ENCODE measurements at regions not wholly inside any gene's neighbourhood (a gene's known extent, or its start where the extent isn't known, plus 50 kb on each side); places are given as distances from the start of the nearest gene placed in this dataset.
"Not testable (repeated sequence)": the region's sequence is repeated elsewhere in the genome, so short reads cannot be mapped to it uniquely, and the experiment has no call there.

- Histone ChIP-seq H3K4me3 (no peak overlapping the region), H3K27me3 (no peaks in the 10 kb centered on the region), H3K9me3 (no peaks in the 10 kb centered on the region), H3K36me3 (no peaks in the 10 kb centered on the region), H3K4me1 (no peaks in the 10 kb centered on the region), H3K27ac (no peak overlapping the region)
- DNase-seq (ENCODE audit: low spot score): no peak
- TF ChIP-seq CTCF (IDR thresholded peaks at IDR 0.05): no peak
Measured at GRCh38 chr13:21913010-21913409, 242.1 kb downstream of the FGF9 start.

DNA sequence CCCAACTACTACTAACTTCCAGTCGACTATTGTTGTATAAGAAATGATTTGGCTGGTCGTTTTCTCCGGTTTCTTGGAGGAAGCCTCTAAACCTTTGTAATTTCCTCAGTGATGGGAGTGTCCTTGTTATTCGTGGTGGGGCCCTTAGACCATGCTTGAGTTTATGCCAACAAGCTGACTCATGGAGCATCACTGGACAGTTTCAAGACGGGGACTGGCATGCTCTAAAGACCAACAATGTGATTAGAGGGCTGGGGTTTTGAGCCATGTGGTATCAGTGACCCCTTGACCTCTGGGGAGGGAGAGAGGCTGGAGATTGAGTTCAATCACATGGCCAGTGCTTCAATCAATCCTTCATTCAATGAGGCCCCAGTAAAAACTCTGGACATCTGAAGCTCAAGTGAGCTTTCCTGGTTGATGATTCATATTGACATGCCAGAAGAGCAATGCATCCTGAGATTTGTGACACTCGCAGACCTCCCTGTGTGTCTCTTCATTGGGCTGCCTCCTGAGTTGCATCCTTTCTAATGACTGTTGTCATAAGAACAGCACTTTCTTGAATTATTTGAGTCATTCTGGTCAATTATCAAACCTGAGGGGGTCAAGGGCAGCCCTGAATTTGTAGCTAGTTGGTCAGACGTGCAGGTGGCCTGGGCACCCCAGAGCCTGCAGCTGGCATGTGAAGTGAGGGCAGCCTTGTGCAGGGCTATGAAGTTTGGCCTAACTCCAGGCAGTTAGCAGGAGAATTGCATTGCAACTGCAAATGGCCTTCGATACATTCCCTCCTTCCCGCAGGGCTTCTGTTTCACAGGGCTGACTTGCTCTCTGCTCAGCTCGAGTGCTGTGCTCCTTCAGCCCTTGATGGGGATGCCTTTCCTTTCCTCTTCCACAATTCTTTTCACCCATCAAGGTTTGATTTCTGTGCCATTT lies 246.5 kb downstream of the FGF9 start:
- TF ChIP-seq CTCF (IDR thresholded peaks at IDR 0.05): no peak

GRCh38 chr13:21920802-21921201 lies 249.9 kb downstream of the FGF9 start:
- DNase-seq (ENCODE audit: low spot score); H3K36me3 ChIP-seq; H3K27me3 ChIP-seq; H3K9me3 ChIP-seq; H3K27ac ChIP-seq; H3K4me3 ChIP-seq; H3K4me1 ChIP-seq: not testable (repeated sequence)

More for the DNA sequence above, 246.5 kb downstream of the FGF9 start:
- no peaks in the 10 kb centered on the region for H3K4me1 ChIP-seq
- H3K27ac ChIP-seq: no peak overlapping the region
- no peak overlapping the region for H3K4me3 ChIP-seq
- no peaks in the 10 kb centered on the region for H3K36me3 ChIP-seq
- DNase-seq (ENCODE audit: low spot score): no peak
- no peaks in the 10 kb centered on the region for H3K9me3 ChIP-seq
- H3K27me3 ChIP-seq: no peaks in the 10 kb centered on the region

DNA sequence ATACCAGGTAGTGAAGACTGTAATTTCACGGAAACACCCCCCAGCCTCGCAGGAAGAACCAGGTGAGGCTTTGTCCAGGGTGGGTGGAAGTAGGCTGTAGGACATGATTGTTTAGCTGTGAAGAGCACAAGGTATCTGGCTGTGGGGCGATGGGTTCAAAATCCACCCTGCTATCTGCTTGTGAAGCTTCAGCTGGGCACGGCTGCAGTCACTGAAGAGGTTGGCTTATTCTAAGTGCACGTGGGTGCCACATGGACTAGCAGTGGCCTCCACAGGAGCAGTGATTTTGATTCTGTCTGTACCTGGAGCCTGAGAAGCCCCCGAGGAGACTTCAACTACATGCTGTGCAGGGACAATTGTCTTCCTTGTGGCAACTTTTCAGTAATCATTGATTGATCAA lies 254.1 kb downstream of the FGF9 start:
- Histone ChIP-seq H3K4me3 (no peak overlapping the region), H3K27ac (no peak overlapping the region), H3K27me3 (no peaks in the 10 kb centered on the region), H3K9me3 (no peaks in the 10 kb centered on the region), H3K4me1 (no peaks in the 10 kb centered on the region), H3K36me3 (no peaks in the 10 kb centered on the region)
- DNase-seq (ENCODE audit: low spot score): no peak
- TF ChIP-seq CTCF (IDR thresholded peaks at IDR 0.05): no peak

DNA sequence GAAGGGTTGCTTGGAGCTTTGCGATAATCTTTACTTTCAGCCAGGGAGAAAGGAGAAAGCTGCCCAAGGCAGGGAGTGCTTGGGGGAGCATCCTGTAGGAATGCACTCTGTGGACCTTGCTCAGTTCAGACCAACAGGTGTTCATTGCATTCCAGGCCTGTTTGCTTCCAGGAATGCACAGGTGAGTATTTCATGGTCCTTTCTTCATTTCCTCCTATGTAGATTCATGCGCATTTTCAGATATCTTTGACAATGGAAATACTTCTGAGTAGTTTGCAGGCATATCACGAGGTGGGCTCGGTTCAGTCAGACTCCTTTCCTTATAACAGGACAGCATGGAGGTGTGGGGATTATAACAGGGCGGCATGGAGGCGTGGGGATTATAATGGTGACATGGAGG lies 254.8 kb downstream of the FGF9 start:
- TF ChIP-seq CTCF (IDR thresholded peaks at IDR 0.05): no peak
- DNase-seq (ENCODE audit: low spot score): no peak
- Histone ChIP-seq H3K9me3 (no peaks in the 10 kb centered on the region), H3K27ac (no peak overlapping the region), H3K4me3 (no peak overlapping the region), H3K36me3 (no peaks in the 10 kb centered on the region), H3K4me1 (no peaks in the 10 kb centered on the region), H3K27me3 (no peaks in the 10 kb centered on the region)

- Histone ChIP-seq H3K9me3 (no peaks in the 10 kb centered on the region), H3K36me3 (no peaks in the 10 kb centered on the region), H3K27ac (no peak overlapping the region), H3K4me1 (no peaks in the 10 kb centered on the region), H3K4me3 (no peak overlapping the region), H3K27me3 (no peaks in the 10 kb centered on the region)
- no peak for DNase-seq (ENCODE audit: low spot score)
- TF ChIP-seq CTCF (IDR thresholded peaks at IDR 0.05): no peak
Measured at GRCh38 chr13:21929400-21929799, 258.5 kb downstream of the FGF9 start.

Data from right atrium auricular region (tissue), 2 donors.